ENCODE measurements at regions not wholly inside any gene's neighbourhood (a gene's known extent, or its start where the extent isn't known, plus 50 kb on each side); places are given as distances from the start of the nearest gene placed in this dataset.

- TF ChIP-seq GATA3 (IDR thresholded peaks at IDR 0.05; ENCODE audit: low read depth, low read length): no peak
- no peak for TF ChIP-seq GATA2 (IDR thresholded peaks at IDR 0.05; ENCODE audit: low read depth, low read length)
Measured at GRCh38 chr4:171157462-171158082, 655.6 kb upstream of the GALNTL6 start.

GRCh38 chr4:171142639-171143038 lies 670.6 kb upstream of the GALNTL6 start:
- TF ChIP-seq GATA3 (IDR thresholded peaks at IDR 0.05; ENCODE audit: low read depth, low read length): no peak
- TF ChIP-seq GATA2 (IDR thresholded peaks at IDR 0.05; ENCODE audit: low read depth, low read length): no peak

GRCh38 chr4:171142045-171142444 lies 671.2 kb upstream of the GALNTL6 start:
- TF ChIP-seq GATA2 (IDR thresholded peaks at IDR 0.05; ENCODE audit: low read depth, low read length): no peak
- TF ChIP-seq GATA3 (IDR thresholded peaks at IDR 0.05; ENCODE audit: low read depth, low read length): no peak

GRCh38 chr4:171130256-171130801 lies 682.9 kb upstream of the GALNTL6 start:
- no peak for TF ChIP-seq GATA3 (IDR thresholded peaks at IDR 0.05; ENCODE audit: low read depth, low read length)
- TF ChIP-seq GATA2 (IDR thresholded peaks at IDR 0.05; ENCODE audit: low read depth, low read length): no peak

GRCh38 chr4:171118091-171118490 lies 695.1 kb upstream of the GALNTL6 start:
- TF ChIP-seq GATA2 (IDR thresholded peaks at IDR 0.05; ENCODE audit: low read depth, low read length): no peak
- no peak for TF ChIP-seq GATA3 (IDR thresholded peaks at IDR 0.05; ENCODE audit: low read depth, low read length)

- TF ChIP-seq GATA2 (IDR thresholded peaks at IDR 0.05; ENCODE audit: low read depth, low read length): no peak
- no peak for TF ChIP-seq GATA3 (IDR thresholded peaks at IDR 0.05; ENCODE audit: low read depth, low read length)
Measured at GRCh38 chr4:171117457-171117856, 695.7 kb upstream of the GALNTL6 start.

GRCh38 chr4:171101845-171102244 lies 711.4 kb upstream of the GALNTL6 start:
- TF ChIP-seq GATA2 (IDR thresholded peaks at IDR 0.05; ENCODE audit: low read depth, low read length): no peak

- TF ChIP-seq GATA3 (IDR thresholded peaks at IDR 0.05; ENCODE audit: low read depth, low read length) (no peak), GATA2 (IDR thresholded peaks at IDR 0.05; ENCODE audit: low read depth, low read length) (no peak)
Measured at GRCh38 chr4:171087089-171087488, 726.1 kb upstream of the GALNTL6 start.

GRCh38 chr4:171067422-171067821 lies 745.8 kb upstream of the GALNTL6 start:
- no peak for TF ChIP-seq GATA2 (IDR thresholded peaks at IDR 0.05; ENCODE audit: low read depth, low read length)
- no peak for TF ChIP-seq GATA3 (IDR thresholded peaks at IDR 0.05; ENCODE audit: low read depth, low read length)

GRCh38 chr4:171049380-171049779 lies 763.8 kb upstream of the GALNTL6 start:
- TF ChIP-seq GATA3 (IDR thresholded peaks at IDR 0.05; ENCODE audit: low read depth, low read length): no peak
- no peak for TF ChIP-seq GATA2 (IDR thresholded peaks at IDR 0.05; ENCODE audit: low read depth, low read length)

GRCh38 chr4:171042989-171043524 lies 770.1 kb upstream of the GALNTL6 start:
- TF ChIP-seq GATA2 (IDR thresholded peaks at IDR 0.05; ENCODE audit: low read depth, low read length) (no peak), GATA3 (IDR thresholded peaks at IDR 0.05; ENCODE audit: low read depth, low read length) (no peak)

- TF ChIP-seq GATA3 (IDR thresholded peaks at IDR 0.05; ENCODE audit: low read depth, low read length): no peak
Measured at GRCh38 chr4:171035909-171036308, 777.3 kb upstream of the GALNTL6 start.

- no peak for TF ChIP-seq GATA3 (IDR thresholded peaks at IDR 0.05; ENCODE audit: low read depth, low read length)
- TF ChIP-seq GATA2 (IDR thresholded peaks at IDR 0.05; ENCODE audit: low read depth, low read length): no peak
Measured at GRCh38 chr4:171031338-171031737, 781.9 kb upstream of the GALNTL6 start.

- TF ChIP-seq GATA2 (IDR thresholded peaks at IDR 0.05; ENCODE audit: low read depth, low read length) (no peak), GATA3 (IDR thresholded peaks at IDR 0.05; ENCODE audit: low read depth, low read length) (no peak)
Measured at GRCh38 chr4:171025776-171026175, 787.4 kb upstream of the GALNTL6 start.

GRCh38 chr4:171025343-171025742 lies 787.9 kb upstream of the GALNTL6 start:
- TF ChIP-seq GATA2 (IDR thresholded peaks at IDR 0.05; ENCODE audit: low read depth, low read length): no peak
- no peak for TF ChIP-seq GATA3 (IDR thresholded peaks at IDR 0.05; ENCODE audit: low read depth, low read length)

All from SH-SY5Y (cell line).